Adrenal gland (tissue), 9 donors: ENCODE measurements at regions not wholly inside any gene's neighbourhood (a gene's known extent, or its start where the extent isn't known, plus 50 kb on each side); places are given as distances from the start of the nearest gene placed in this dataset.

Source experiments
- DNase-seq, 7 donors: peaks; one replicate each; pipeline ENCODE4 v3.0.0-alpha.2; 2019 to 2020
- H3K27ac ChIP-seq, 5 donors: fragments of 200-600 bp; sonication (generic) in 4 of 5; 1 replicate in 3 of 5; 2 replicates in 2 of 5; pipeline versions ENCODE4 v1.5.1 to v1.8.0; 2016 to 2020; ENCODE audit warnings: mild to moderate bottlenecking in 1 of 5
- H3K27me3 ChIP-seq: fragments of 200-600 bp; 2 replicates; pipeline ENCODE4 v1.8.0; 2021
- H3K36me3 ChIP-seq, 2 donors: fragments of 200-600 bp; replicated peaks in 1 of 2; 1 replicate in 1 of 2; 2 replicates in 1 of 2; pipeline versions ENCODE4 v1.5.1 to v1.8.0; 2018 to 2022
- H3K4me1 ChIP-seq, 2 donors: fragments of 200-600 bp; replicated peaks in 1 of 2; 1 replicate in 1 of 2; 2 replicates in 1 of 2; pipeline versions ENCODE4 v1.5.1 to v1.8.0; 2018 to 2021
- H3K4me3 ChIP-seq, 4 donors: fragments of 200-600 bp; sonication (generic) in 3 of 4; one replicate each; pipeline ENCODE4 v1.5.1; 2016 to 2018
- H3K9me3 ChIP-seq, 3 donors: fragments of 200-600 bp; sonication (generic) in 1 of 3; replicated peaks in 1 of 3; 1 replicate in 2 of 3; 2 replicates in 1 of 3; pipeline versions ENCODE4 v1.5.1 to v1.8.0; 2016 to 2021
- CTCF ChIP-seq, 6 experiments: fragments of 450-650 bp in 4 of 6; fragments of 200-600 bp in 2 of 6; sonication (generic) in 1 of 6; IDR thresholded peaks; 1 replicate in 5 of 6; 2 replicates in 1 of 6; pipeline versions ENCODE4 v1.5.1 to v1.8.0; 2016 to 2021; ENCODE audit warnings: antibody characterized with exemption in 6 of 6, mild to moderate bottlenecking in 2 of 6, moderate library complexity in 1 of 6
- POLR2A ChIP-seq, 2 donors: fragments of 450-650 bp; IDR thresholded peaks; one replicate each; pipeline ENCODE4 v1.6.1; 2017; ENCODE audit warnings: antibody characterized with exemption in 2 of 2, mild to moderate bottlenecking in 2 of 2, moderate library complexity in 1 of 2
- WGBS, 4 donors: extraction: QIAGEN DNeasy Blood & Tissue Kit in 2 of 4; methylation state at CpG; one replicate each; pipeline versions ENCODE4 v1.1.5 to v1.1.7; 2013 to 2017; 5-methylcytosine and 5-hydroxymethylcytosine counted together
- intact Hi-C, 2 donors: fragments of 100-400 bp; cut with DNase I; formaldehyde crosslinking; loops; one replicate each; pipeline versions ENCODE4 v1.14.1 to v1.15.0; 2022 to 2023
- donor health status: healthy with polysubstance abuse.
- donor health status: Bipolar disorder and iron deficiency.
- donor health status: DM: yes; HTN: yes; CAD: no.
- donor health status: DM: no; HTN: no; CAD: no.
- donor health status: DM: no; HTN: no; CAD: no.

GRCh38 chr13:79663977-79664636, 183.2 kb downstream of the NDFIP2 start:
- Histone ChIP-seq H3K27ac (no peak overlapping the region), H3K9me3 (no peaks in the 10 kb centered on the region), H3K36me3 (no peaks in the 10 kb centered on the region), H3K4me3 (no peak overlapping the region), H3K27me3 (no peaks in the 10 kb centered on the region), H3K4me1 (peaks cover 0 to 6% of the 10 kb centered on the region in 2 donors)
- DNase-seq: no peak
- TF ChIP-seq POLR2A (IDR thresholded peaks at IDR 0.05) (no peak), CTCF (IDR thresholded peaks at IDR 0.05) (no peak)
- intact Hi-C loops: no loop called here
- 79 to 96% (median 90%) methylated on average over 6 of the region's 6 CpGs for whole genome bisulfite sequencing, 4 donors

GRCh38 chr13:79663435-79663834, 182.5 kb downstream of the NDFIP2 start:
- Histone ChIP-seq H3K4me1 (peaks cover 0 to 6% of the 10 kb centered on the region in 2 donors), H3K27me3 (no peaks in the 10 kb centered on the region), H3K36me3 (no peaks in the 10 kb centered on the region), H3K9me3 (no peaks in the 10 kb centered on the region), H3K4me3 (no peak overlapping the region), H3K27ac (no peak overlapping the region)
- TF ChIP-seq CTCF (IDR thresholded peaks at IDR 0.05) (no peak), POLR2A (IDR thresholded peaks at IDR 0.05) (no peak)
- intact Hi-C loops: no loop called here
- no peak for DNase-seq
- WGBS, 4 donors: 42 to 58% (median 50%) methylated on average over 2 of the region's 2 CpGs

- WGBS, 4 donors: 26 to 35% (median 30%) methylated on average over 3 of the region's 3 CpGs
- Histone ChIP-seq H3K9me3 (no peaks in the 10 kb centered on the region), H3K4me3 (no peak overlapping the region), H3K27ac (no peak overlapping the region), H3K27me3 (no peaks in the 10 kb centered on the region), H3K36me3 (no peaks in the 10 kb centered on the region), H3K4me1 (peaks cover 0 to 6% of the 10 kb centered on the region in 2 donors)
- peak in 4 of 7 donors; percentile 15 to 32 (median 22) for DNase-seq
- TF ChIP-seq POLR2A (IDR thresholded peaks at IDR 0.05) (no peak), CTCF (IDR thresholded peaks at IDR 0.05) (no peak)
- intact Hi-C loops: no loop called here
Observed at GRCh38 chr13:79662882-79663281, 181.9 kb downstream of the NDFIP2 start.

- DNase-seq: no peak
- TF ChIP-seq CTCF (IDR thresholded peaks at IDR 0.05) (no peak), POLR2A (IDR thresholded peaks at IDR 0.05) (no peak)
- Histone ChIP-seq H3K4me3 (no peak overlapping the region), H3K4me1 (peaks cover 0 to 6% of the 10 kb centered on the region in 2 donors), H3K27ac (no peak overlapping the region), H3K9me3 (no peaks in the 10 kb centered on the region), H3K27me3 (no peaks in the 10 kb centered on the region), H3K36me3 (no peaks in the 10 kb centered on the region)
- intact Hi-C loops: no loop called here
- 64 to 86% (median 78%) methylated on average over 3 of the region's 3 CpGs for WGBS, 4 donors
Observed at GRCh38 chr13:79660361-79660760, 179.4 kb downstream of the NDFIP2 start.
